ENCODE measurements at regions not wholly inside any gene's neighbourhood (a gene's known extent, or its start where the extent isn't known, plus 50 kb on each side); places are given as distances from the start of the nearest gene placed in this dataset.

DNA sequence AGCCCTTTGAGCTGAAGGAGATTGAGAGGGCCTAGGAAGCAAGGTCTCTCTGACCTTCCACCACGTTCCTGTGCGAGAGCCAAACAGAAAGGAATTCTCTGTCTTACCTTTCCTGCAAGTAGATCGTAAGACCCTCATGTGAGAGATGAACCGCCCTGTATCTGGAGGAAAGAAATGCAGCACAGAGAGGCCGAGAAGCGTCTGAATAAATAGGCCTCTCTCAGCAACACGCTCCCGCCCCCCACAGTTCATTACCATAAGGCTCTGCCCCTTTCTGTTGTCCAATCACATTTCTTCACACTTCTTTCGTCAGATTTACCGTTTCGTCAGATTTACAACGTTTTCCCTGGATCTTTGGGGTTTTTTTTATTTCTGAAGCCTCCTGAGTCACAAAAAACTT lies 90.3 kb downstream of the BLID start:
- H3K4me3 ChIP-seq (ENCODE audit: low read depth, low read length), result peak overlapping the region; percentile 45
- TF ChIP-seq, protein P1, sequence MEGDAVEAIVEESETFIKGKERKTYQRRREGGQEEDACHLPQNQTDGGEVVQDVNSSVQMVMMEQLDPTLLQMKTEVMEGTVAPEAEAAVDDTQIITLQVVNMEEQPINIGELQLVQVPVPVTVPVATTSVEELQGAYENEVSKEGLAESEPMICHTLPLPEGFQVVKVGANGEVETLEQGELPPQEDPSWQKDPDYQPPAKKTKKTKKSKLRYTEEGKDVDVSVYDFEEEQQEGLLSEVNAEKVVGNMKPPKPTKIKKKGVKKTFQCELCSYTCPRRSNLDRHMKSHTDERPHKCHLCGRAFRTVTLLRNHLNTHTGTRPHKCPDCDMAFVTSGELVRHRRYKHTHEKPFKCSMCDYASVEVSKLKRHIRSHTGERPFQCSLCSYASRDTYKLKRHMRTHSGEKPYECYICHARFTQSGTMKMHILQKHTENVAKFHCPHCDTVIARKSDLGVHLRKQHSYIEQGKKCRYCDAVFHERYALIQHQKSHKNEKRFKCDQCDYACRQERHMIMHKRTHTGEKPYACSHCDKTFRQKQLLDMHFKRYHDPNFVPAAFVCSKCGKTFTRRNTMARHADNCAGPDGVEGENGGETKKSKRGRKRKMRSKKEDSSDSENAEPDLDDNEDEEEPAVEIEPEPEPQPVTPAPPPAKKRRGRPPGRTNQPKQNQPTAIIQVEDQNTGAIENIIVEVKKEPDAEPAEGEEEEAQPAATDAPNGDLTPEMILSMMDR (IDR thresholded peaks at IDR 0.05; ENCODE audit: insufficient read depth, low read depth, low read length), result no peak
- DNase-seq (ENCODE audit: low read depth), result peak; percentile 59

DNA sequence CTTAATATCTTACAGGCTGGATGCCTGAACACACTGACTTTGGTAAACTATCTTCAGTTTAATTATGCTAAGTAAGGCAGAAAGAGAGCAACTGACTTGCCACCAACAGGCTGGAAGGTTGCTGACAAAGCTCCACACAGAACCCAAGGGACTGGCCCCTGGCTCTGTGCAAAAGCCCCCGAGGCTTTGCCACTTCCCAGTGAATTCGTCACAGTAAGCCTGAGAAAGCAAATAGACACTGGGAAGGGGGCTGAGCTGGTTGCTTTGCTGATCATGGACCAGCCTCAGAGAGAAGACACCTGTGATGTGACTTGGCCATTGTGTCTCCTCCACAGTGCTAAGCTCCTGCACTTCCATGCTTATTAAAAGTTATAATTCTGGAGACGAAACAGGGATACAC lies 91.7 kb downstream of the BLID start:
- TF ChIP-seq, protein P1 (IDR thresholded peaks at IDR 0.05; ENCODE audit: insufficient read depth, low read depth, low read length), result no peak
- no peak overlapping the region for H3K4me3 ChIP-seq (ENCODE audit: low read depth, low read length)
- DNase-seq (ENCODE audit: low read depth), result no peak

DNA sequence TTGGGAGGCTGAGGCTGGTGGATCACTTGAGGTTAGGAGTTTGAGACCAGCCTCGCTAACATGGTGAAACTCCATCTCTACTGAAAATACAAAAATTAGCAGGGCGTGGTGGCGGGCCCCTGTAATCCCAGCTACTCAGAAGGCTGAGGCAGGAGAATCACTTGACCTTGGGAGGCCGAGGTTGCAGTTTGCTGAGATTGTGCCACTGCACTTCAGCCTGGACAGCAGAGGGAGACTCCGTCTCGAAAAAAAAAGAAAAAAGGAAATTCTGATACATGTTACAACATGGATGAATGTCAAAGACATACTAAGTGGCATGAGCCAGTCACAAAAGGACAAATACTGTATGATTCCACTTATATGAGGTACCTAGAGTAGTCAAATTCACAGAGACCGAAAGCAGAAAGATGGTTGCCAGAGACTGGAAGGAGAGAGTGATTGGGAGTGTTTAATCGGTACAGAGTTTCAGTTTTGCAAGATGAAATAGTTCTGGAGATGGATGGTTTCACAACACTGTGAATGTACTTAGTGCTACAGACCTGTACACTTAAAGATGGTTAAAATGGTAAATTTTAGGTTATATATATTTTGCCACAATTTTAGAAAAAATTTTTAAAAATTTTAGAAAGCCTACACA lies 92.3 kb downstream of the BLID start:
- DNase-seq (ENCODE audit: low read depth), result peak; percentile 45
- TF ChIP-seq, protein P1 (IDR thresholded peaks at IDR 0.05; ENCODE audit: insufficient read depth, low read depth, low read length), result peak; percentile 32
- no peak overlapping the region for H3K4me3 ChIP-seq (ENCODE audit: low read depth, low read length)

DNA sequence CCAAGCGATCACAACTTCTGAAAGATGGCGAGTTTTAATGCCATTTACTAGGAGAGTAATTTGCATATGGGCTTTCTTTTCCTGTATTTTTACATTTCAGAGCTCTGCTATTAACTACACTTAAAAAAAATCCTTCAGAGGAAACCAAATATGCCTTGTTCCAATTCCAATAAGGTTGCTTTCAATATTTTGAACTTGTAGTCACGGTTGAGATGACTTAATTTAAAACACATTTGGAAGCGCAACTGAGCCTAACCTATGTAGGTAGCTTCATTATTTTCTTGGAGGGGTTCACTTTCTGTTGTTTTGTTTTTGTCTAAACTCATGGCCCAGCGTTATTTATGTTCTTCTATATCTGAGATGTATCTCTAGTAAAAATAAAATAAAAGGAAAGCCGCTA lies 93.4 kb downstream of the BLID start:
- TF ChIP-seq, protein P1 (IDR thresholded peaks at IDR 0.05; ENCODE audit: insufficient read depth, low read depth, low read length), result no peak
- H3K4me3 ChIP-seq (ENCODE audit: low read depth, low read length), result no peak overlapping the region
- no peak for DNase-seq (ENCODE audit: low read depth)

DNA sequence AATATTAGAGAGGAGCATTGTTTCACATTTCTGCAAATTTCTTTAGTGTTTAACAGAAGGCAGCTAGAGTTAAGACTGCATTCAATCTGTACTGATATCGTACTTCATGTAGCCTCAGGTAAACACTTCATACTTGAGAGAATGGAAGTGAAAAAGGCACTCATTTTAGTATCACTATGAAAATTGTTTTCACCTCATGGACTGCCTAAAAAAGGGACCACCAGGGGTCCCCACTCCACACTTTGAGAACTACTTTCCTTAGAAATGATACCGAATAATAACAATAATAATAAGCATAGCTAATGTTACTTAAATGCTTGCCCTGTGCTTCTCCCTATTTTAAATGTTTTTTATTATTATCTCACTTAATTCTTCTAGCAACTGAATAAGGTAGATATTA lies 95.1 kb downstream of the BLID start:
- TF ChIP-seq, protein P1 (IDR thresholded peaks at IDR 0.05; ENCODE audit: insufficient read depth, low read depth, low read length), result peak; percentile 65
- no peak overlapping the region for H3K4me3 ChIP-seq (ENCODE audit: low read depth, low read length)
- peak; percentile 52 for DNase-seq (ENCODE audit: low read depth)

DNA sequence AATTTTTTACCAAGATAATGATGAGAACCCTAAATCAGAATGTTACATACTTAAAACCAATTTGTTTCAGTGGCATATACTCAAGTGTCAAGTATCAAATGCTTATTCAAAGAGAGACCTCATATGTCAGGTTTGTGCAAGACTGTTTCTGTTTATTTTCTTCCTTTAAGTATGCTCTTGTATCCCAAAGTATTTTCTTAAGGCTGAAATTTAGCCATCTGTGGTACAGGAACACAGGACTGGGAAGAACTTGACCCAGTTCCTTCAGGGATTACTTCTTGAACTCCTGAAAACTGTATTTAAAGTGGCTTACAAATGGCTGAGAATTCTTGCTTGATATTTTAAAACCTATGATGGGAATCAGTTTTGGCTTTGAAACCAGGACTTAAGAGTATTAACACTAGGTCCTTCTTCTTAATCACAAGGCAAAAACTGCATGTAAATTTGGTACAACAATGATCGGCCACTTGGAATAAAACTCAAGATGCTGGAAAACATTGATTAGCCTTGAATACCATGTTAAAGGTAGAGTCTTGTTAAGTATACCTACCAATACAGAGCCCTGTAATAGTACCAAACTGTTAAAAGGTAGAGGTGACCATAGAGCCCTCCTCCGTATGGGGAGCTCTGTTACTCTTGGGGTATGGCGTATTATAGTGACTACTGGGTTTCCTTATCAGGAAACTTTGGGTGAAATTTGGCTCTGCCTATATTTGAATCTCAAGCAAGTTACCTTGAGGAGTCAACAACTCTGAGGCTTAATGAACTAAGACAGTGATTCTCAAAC lies 95.9 kb downstream of the BLID start:
- no peak for DNase-seq (ENCODE audit: low read depth)
- TF ChIP-seq, protein P1 (IDR thresholded peaks at IDR 0.05; ENCODE audit: insufficient read depth, low read depth, low read length), result no peak
- H3K4me3 ChIP-seq (ENCODE audit: low read depth, low read length), result no peak overlapping the region
